Calu3 (cell line): ENCODE measurements at regions not wholly inside any gene's neighbourhood (a gene's known extent, or its start where the extent isn't known, plus 50 kb on each side); places are given as distances from the start of the nearest gene placed in this dataset.

Experiments
- BruUV-seq: library from RNA; stranded (reverse); fragments of 400-500 nt; replicated peaks from 2 replicates; lab custom pipeline; 2021; lab: Mats Ljungman, UMichigan
- CTCF ChIA-PET: fragments of 300-600 bp; sonication (Branson Sonifier 250); formaldehyde crosslinking; loops from one replicate; lab custom pipeline; 2022; ENCODE audit warnings: antibody characterized with exemption; lab: Charles Lee
- DNase-seq: peaks from one replicate; pipeline ENCODE4 v3.0.0; 2022
- H3K27ac Mint-ChIP-seq: one replicate; pipeline ENCODE4 v1.8.0; 2022; ENCODE audit warnings: mixed read lengths; ENCODE audit not compliant: unreplicated experiment
- H3K27me3 Mint-ChIP-seq: one replicate; pipeline ENCODE4 v1.8.0; 2022; ENCODE audit warnings: mixed read lengths; ENCODE audit not compliant: unreplicated experiment
- H3K36me3 Mint-ChIP-seq: one replicate; pipeline ENCODE4 v1.8.0; 2022; ENCODE audit warnings: mild to moderate bottlenecking, moderate library complexity, mixed read lengths; ENCODE audit not compliant: insufficient read depth, unreplicated experiment
- H3K4me1 Mint-ChIP-seq: one replicate; pipeline ENCODE4 v1.8.0; 2022; ENCODE audit warnings: mild to moderate bottlenecking, low read depth, mixed read lengths; ENCODE audit not compliant: unreplicated experiment
- H3K4me3 Mint-ChIP-seq: one replicate; pipeline ENCODE4 v1.8.0; 2022; ENCODE audit warnings: mild to moderate bottlenecking, low read depth, moderate library complexity, mixed read lengths; ENCODE audit not compliant: unreplicated experiment
- H3K9me3 Mint-ChIP-seq: one replicate; pipeline ENCODE4 v1.8.0; 2022; ENCODE audit warnings: low read depth, mixed read lengths; ENCODE audit not compliant: unreplicated experiment
- intact Hi-C: fragments of 100-400 bp; cut with micrococcal nuclease; formaldehyde crosslinking; loops from one replicate; pipeline ENCODE4 v1.10.0; 2022; ENCODE audit not compliant: unreplicated experiment
- TF ChIP-seq, protein P1 (sequence below): fragments of 200-600 bp; IDR thresholded peaks from one replicate; pipeline ENCODE4 v1.8.0; 2022; ENCODE audit warnings: antibody characterized with exemption; ENCODE audit not compliant: unreplicated experiment

DNA sequence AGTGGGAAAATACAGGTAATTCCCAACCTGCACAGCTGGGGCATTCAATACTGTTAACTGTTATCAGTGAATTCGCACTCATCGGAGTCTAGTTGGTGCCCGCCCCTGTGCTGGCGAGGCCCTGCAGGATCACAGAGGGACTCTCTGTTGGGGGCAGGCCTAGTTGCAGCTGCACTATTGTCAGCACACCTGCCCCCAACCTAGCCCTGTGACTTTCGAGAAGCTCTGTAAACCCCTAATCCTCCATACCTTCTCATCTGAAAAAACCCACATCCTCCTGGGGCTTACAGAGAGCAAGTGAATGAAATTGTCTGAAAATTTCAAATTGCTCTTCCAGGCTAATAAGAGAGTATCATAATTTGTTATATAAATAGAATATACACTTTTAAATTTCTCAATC, 132.2 kb upstream of the NUDT4 start:
- Mint-ChIP-seq H3K9me3 (no peaks in the 10 kb centered on the region), H3K4me1 (peaks cover 19% of the 10 kb centered on the region), H3K4me3 (no peak overlapping the region), H3K27ac (no peak overlapping the region), H3K36me3 (peaks cover 5% of the 10 kb centered on the region), H3K27me3 (no peaks in the 10 kb centered on the region)
- BruUV-seq: no TSS peak
- intact Hi-C loops: no loop called here
- TF ChIP-seq, protein P1, sequence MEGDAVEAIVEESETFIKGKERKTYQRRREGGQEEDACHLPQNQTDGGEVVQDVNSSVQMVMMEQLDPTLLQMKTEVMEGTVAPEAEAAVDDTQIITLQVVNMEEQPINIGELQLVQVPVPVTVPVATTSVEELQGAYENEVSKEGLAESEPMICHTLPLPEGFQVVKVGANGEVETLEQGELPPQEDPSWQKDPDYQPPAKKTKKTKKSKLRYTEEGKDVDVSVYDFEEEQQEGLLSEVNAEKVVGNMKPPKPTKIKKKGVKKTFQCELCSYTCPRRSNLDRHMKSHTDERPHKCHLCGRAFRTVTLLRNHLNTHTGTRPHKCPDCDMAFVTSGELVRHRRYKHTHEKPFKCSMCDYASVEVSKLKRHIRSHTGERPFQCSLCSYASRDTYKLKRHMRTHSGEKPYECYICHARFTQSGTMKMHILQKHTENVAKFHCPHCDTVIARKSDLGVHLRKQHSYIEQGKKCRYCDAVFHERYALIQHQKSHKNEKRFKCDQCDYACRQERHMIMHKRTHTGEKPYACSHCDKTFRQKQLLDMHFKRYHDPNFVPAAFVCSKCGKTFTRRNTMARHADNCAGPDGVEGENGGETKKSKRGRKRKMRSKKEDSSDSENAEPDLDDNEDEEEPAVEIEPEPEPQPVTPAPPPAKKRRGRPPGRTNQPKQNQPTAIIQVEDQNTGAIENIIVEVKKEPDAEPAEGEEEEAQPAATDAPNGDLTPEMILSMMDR: no peak
- CTCF ChIA-PET: no interaction called here
- DNase-seq: no peak

GRCh38 chr12:93247313-93247991, 130.3 kb upstream of the NUDT4 start:
- peaks cover 5% of the 10 kb centered on the region for H3K36me3 Mint-ChIP-seq
- CTCF ChIA-PET: no interaction called here
- H3K4me3 Mint-ChIP-seq: no peak overlapping the region
- H3K4me1 Mint-ChIP-seq: peaks cover 19% of the 10 kb centered on the region
- no TSS peak for BruUV-seq
- TF ChIP-seq, protein P1: no peak
- H3K27ac Mint-ChIP-seq: no peak overlapping the region
- H3K9me3 Mint-ChIP-seq: no peaks in the 10 kb centered on the region
- no peak for DNase-seq
- no peaks in the 10 kb centered on the region for H3K27me3 Mint-ChIP-seq
- intact Hi-C loops: no loop called here

- Mint-ChIP-seq H3K4me3 (no peak overlapping the region), H3K27ac (no peak overlapping the region), H3K4me1 (no peaks in the 10 kb centered on the region), H3K36me3 (no peaks in the 10 kb centered on the region), H3K27me3 (no peaks in the 10 kb centered on the region), H3K9me3 (peaks cover 5% of the 10 kb centered on the region)
- BruUV-seq: no TSS peak
- DNase-seq: no peak
- CTCF ChIA-PET: no interaction called here
- TF ChIP-seq, protein P1: no peak
- intact Hi-C loops: no loop called here
Observed at GRCh38 chr12:93252221-93252620, 125.5 kb upstream of the NUDT4 start.

DNA sequence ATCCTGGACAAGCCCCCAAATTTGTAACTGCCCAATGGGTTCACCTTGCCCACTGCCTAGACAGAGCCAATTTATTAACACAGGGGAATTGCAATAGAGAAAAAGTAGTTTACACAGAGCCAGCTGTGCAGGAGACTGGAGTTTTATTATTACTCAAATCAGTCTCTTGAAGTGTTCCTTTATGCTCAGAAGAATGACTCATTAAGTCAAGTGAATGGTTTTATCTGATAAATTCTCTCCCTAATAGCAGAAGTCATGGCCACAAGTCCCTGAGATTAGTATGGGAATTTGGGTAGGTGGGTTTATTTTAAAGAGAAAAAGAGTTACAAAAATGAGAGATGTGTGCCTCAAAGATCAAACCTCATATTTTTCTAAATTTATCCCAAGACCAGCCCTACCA, 122.8 kb upstream of the NUDT4 start:
- TF ChIP-seq, protein P1: no peak
- no TSS peak for BruUV-seq
- Mint-ChIP-seq H3K36me3 (no peaks in the 10 kb centered on the region), H3K9me3 (peaks cover 5% of the 10 kb centered on the region), H3K27me3 (no peaks in the 10 kb centered on the region), H3K4me3 (no peak overlapping the region), H3K27ac (no peak overlapping the region), H3K4me1 (no peaks in the 10 kb centered on the region)
- CTCF ChIA-PET: no interaction called here
- DNase-seq: no peak
- intact Hi-C loops: no loop called here
